ENCODE measurements at regions not wholly inside any gene's neighbourhood (a gene's known extent, or its start where the extent isn't known, plus 50 kb on each side); places are given as distances from the start of the nearest gene placed in this dataset.

GRCh38 chr2:18644115-18644462, 54.7 kb upstream of the NT5C1B start:
- TF ChIP-seq, protein P1, sequence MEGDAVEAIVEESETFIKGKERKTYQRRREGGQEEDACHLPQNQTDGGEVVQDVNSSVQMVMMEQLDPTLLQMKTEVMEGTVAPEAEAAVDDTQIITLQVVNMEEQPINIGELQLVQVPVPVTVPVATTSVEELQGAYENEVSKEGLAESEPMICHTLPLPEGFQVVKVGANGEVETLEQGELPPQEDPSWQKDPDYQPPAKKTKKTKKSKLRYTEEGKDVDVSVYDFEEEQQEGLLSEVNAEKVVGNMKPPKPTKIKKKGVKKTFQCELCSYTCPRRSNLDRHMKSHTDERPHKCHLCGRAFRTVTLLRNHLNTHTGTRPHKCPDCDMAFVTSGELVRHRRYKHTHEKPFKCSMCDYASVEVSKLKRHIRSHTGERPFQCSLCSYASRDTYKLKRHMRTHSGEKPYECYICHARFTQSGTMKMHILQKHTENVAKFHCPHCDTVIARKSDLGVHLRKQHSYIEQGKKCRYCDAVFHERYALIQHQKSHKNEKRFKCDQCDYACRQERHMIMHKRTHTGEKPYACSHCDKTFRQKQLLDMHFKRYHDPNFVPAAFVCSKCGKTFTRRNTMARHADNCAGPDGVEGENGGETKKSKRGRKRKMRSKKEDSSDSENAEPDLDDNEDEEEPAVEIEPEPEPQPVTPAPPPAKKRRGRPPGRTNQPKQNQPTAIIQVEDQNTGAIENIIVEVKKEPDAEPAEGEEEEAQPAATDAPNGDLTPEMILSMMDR (IDR thresholded peaks at IDR 0.05), result no peak
- no peak for TF ChIP-seq POLR2A (IDR thresholded peaks at IDR 0.05)
- TF ChIP-seq EP300 (IDR thresholded peaks at IDR 0.05), result no peak
